ENCODE measurements at regions not wholly inside any gene's neighbourhood (a gene's known extent, or its start where the extent isn't known, plus 50 kb on each side); places are given as distances from the start of the nearest gene placed in this dataset.

- TF ChIP-seq POLR2A (IDR thresholded peaks at IDR 0.05) (no peak), CTCF (IDR thresholded peaks at IDR 0.05) (no peak)
These were observed 1283.0 kb upstream of the CDH2 start for GRCh38 chr18:29459972-29460371.

Data from lower leg skin (tissue), 3 donors.